Liver (tissue), 8 donors: ENCODE measurements at regions not wholly inside any gene's neighbourhood (a gene's known extent, or its start where the extent isn't known, plus 50 kb on each side); places are given as distances from the start of the nearest gene placed in this dataset.

ENCODE experiments used
- DNase-seq: peaks from one replicate; pipeline ENCODE4 v3.0.0-alpha.2; 2017; ENCODE audit warnings: low spot score
- H3K27ac ChIP-seq, 2 donors: one replicate each; pipeline ENCODE4 v1.7.0; 2013; ENCODE audit warnings: inconsistent platforms in 2 of 2, low read length in 2 of 2, control low read depth in 1 of 2, low read depth in 1 of 2, mild to moderate bottlenecking in 1 of 2
- H3K27me3 ChIP-seq, 4 donors: one replicate each; pipeline versions ENCODE4 v1.6.1 to v1.7.0; 2013; ENCODE audit warnings: low read length in 3 of 4, inconsistent platforms in 1 of 4, mild to moderate bottlenecking in 1 of 4, moderate library complexity in 1 of 4; ENCODE audit not compliant: control insufficient read depth in 4 of 4, insufficient read depth in 4 of 4
- H3K36me3 ChIP-seq, 4 donors: one replicate each; pipeline versions ENCODE4 v1.6.1 to v1.7.0; 2013; ENCODE audit warnings: low read length in 3 of 4, mild to moderate bottlenecking in 3 of 4, low read depth in 1 of 4, moderate library complexity in 1 of 4; ENCODE audit not compliant: control insufficient read depth in 4 of 4, insufficient read depth in 3 of 4
- H3K4me1 ChIP-seq, 4 donors: one replicate each; pipeline versions ENCODE4 v1.6.1 to v1.7.0; 2013; ENCODE audit warnings: low read length in 3 of 4, mild to moderate bottlenecking in 3 of 4, moderate library complexity in 1 of 4; ENCODE audit not compliant: control insufficient read depth in 4 of 4, insufficient read depth in 4 of 4
- H3K4me3 ChIP-seq, 3 donors: one replicate each; pipeline versions ENCODE4 v1.6.1 to v1.7.0; 2013; ENCODE audit warnings: low read length in 3 of 3, control low read depth in 1 of 3, low read depth in 1 of 3, mild to moderate bottlenecking in 1 of 3
- H3K9ac ChIP-seq, 2 donors: one replicate each; pipeline ENCODE4 v1.7.0; 2013; ENCODE audit warnings: low read length in 2 of 2, mild to moderate bottlenecking in 2 of 2, moderate library complexity in 2 of 2, control low read depth in 1 of 2, low read depth in 1 of 2
- H3K9me3 ChIP-seq, 4 donors: one replicate each; pipeline versions ENCODE4 v1.6.1 to v1.7.0; 2013; ENCODE audit warnings: low read length in 3 of 4; ENCODE audit not compliant: control insufficient read depth in 4 of 4
- ATF3 ChIP-seq: IDR thresholded peaks from 2 replicates; pipeline ENCODE4 v1.6.1; 2016; ENCODE audit warnings: antibody characterized with exemption
- CTCF ChIP-seq: fragments of 150-350 bp; IDR thresholded peaks from 2 replicates; pipeline ENCODE4 v1.5.1; 2017; ENCODE audit warnings: improper control_type of control experiment, low read depth, low read length; ENCODE audit not compliant: missing input control
- EGR1 ChIP-seq, 2 donors: IDR thresholded peaks; 2 replicates each; pipeline ENCODE4 v1.6.1; 2016 to 2018; ENCODE audit warnings: antibody characterized with exemption in 2 of 2, low read depth in 2 of 2
- FOXA2 ChIP-seq: IDR thresholded peaks from 2 replicates; pipeline ENCODE4 v1.6.1; 2016; ENCODE audit warnings: antibody characterized with exemption
- GABPA ChIP-seq, 2 donors: IDR thresholded peaks in 1 of 2; conservative IDR thresholded peaks in 1 of 2; 2 replicates each; pipeline ENCODE4 v1.6.1; 2016; ENCODE audit warnings: antibody characterized with exemption in 2 of 2, mild to moderate bottlenecking in 1 of 2, moderate library complexity in 1 of 2
- HNF4A ChIP-seq, 2 donors: conservative IDR thresholded peaks; 2 replicates each; pipeline ENCODE4 v1.6.1; 2016; ENCODE audit warnings: antibody characterized with exemption in 2 of 2, mild to moderate bottlenecking in 2 of 2
- HNF4G ChIP-seq: IDR thresholded peaks from 2 replicates; pipeline ENCODE4 v1.6.1; 2016; ENCODE audit warnings: antibody characterized with exemption
- JUND ChIP-seq, 2 donors: IDR thresholded peaks; 2 replicates each; pipeline ENCODE4 v1.6.1; 2016; ENCODE audit warnings: antibody characterized with exemption in 2 of 2
- MAX ChIP-seq: IDR thresholded peaks from 2 replicates; pipeline ENCODE4 v1.6.1; 2016; ENCODE audit warnings: antibody characterized with exemption
- NR2F2 ChIP-seq: IDR thresholded peaks from 2 replicates; pipeline ENCODE4 v1.6.1; 2016; ENCODE audit warnings: antibody characterized with exemption
- RAD21 ChIP-seq, 2 donors: IDR thresholded peaks; 2 replicates each; pipeline ENCODE4 v1.6.1; 2016; ENCODE audit warnings: antibody characterized with exemption in 2 of 2, mild to moderate bottlenecking in 2 of 2
- REST ChIP-seq: IDR thresholded peaks from 2 replicates; pipeline ENCODE4 v1.6.1; 2016; ENCODE audit warnings: antibody characterized with exemption, mild to moderate bottlenecking
- RXRA ChIP-seq, 2 donors: IDR thresholded peaks; 2 replicates each; pipeline ENCODE4 v1.6.1; 2017 to 2018; ENCODE audit warnings: antibody characterized with exemption in 2 of 2, mild to moderate bottlenecking in 1 of 2
- SP1 ChIP-seq: IDR thresholded peaks from 2 replicates; pipeline ENCODE4 v1.6.1; 2018; ENCODE audit warnings: antibody characterized with exemption, mild to moderate bottlenecking
- TAF1 ChIP-seq: conservative IDR thresholded peaks from 2 replicates; pipeline ENCODE4 v1.6.1; 2016; ENCODE audit warnings: antibody characterized with exemption, mild to moderate bottlenecking
- YY1 ChIP-seq: IDR thresholded peaks from 2 replicates; pipeline ENCODE4 v1.6.1; 2016; ENCODE audit warnings: antibody characterized with exemption, mild to moderate bottlenecking
- WGBS: extraction: QIAGEN DNeasy Blood & Tissue Kit; methylation state at CpG from one replicate; pipeline ENCODE4 v1.1.7; 2013; 5-methylcytosine and 5-hydroxymethylcytosine counted together
- TF ChIP-seq, protein P1 (sequence below): IDR thresholded peaks from 2 replicates; pipeline ENCODE4 v1.6.1; 2016; ENCODE audit warnings: antibody characterized with exemption
- donor health status: healthy.
- donor health status: healthy.
- donor health status: healthy.
- donor health status: healthy.
- donor health status: healthy.

DNA sequence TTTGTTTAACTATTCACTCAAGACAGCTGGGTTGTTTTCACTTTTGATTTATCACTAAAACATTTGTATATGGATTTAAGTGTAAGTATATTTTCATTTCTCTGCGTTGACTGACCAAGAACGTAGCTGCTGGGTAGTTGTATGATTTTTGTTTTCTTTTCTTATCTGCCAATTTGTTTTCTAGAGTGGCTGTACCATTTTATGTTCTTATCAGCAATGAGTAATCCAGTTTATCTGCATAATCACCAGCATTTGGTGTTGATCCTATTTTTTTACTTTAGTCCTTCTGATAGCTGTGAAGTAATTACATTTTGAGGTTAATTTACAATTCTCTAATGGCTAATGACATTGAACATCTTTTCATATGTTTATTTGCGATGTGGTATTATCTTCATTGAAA, 1178.4 kb upstream of the TMEFF2 start (continued):
- TF ChIP-seq CTCF (no peak), ATF3 (no peak), GABPA (IDR thresholded peaks at IDR 0.05 in 1 of 2, conservative IDR thresholded peaks at IDR 0.05 in 1 of 2) (no peak), NR2F2 (no peak), JUND (IDR thresholded peaks at IDR 0.05) (no peak), RXRA (IDR thresholded peaks at IDR 0.05) (no peak)

DNA sequence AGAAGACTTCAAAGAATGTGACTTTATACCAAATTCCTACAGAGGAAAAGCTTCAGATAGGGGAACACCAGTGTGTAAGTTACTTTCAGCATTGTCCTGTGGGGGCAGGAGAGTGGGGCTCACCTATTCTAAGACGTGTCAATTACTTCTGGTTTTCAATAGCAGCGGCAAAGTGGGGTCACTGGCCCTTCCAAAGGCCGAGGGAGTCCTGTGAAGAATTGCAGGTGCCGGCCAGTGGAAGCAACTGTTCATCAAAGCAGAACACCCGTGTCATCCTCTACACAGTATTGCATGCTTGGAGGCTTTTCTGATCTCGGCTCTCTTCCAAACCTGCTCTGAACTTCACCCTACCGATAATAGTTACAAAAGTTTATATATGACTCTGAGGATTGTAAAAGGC, 1176.5 kb upstream of the TMEFF2 start:
- no peaks in the 10 kb centered on the region for H3K27me3 ChIP-seq
- TF ChIP-seq TAF1 (no peak), CTCF (no peak), YY1 (no peak), EGR1 (IDR thresholded peaks at IDR 0.05; ENCODE audit: low read depth in 2 of 2) (no peak), SP1 (no peak), GABPA (IDR thresholded peaks at IDR 0.05 in 1 of 2, conservative IDR thresholded peaks at IDR 0.05 in 1 of 2) (no peak), RAD21 (IDR thresholded peaks at IDR 0.05) (no peak), ATF3 (no peak)
- TF ChIP-seq, protein P1, sequence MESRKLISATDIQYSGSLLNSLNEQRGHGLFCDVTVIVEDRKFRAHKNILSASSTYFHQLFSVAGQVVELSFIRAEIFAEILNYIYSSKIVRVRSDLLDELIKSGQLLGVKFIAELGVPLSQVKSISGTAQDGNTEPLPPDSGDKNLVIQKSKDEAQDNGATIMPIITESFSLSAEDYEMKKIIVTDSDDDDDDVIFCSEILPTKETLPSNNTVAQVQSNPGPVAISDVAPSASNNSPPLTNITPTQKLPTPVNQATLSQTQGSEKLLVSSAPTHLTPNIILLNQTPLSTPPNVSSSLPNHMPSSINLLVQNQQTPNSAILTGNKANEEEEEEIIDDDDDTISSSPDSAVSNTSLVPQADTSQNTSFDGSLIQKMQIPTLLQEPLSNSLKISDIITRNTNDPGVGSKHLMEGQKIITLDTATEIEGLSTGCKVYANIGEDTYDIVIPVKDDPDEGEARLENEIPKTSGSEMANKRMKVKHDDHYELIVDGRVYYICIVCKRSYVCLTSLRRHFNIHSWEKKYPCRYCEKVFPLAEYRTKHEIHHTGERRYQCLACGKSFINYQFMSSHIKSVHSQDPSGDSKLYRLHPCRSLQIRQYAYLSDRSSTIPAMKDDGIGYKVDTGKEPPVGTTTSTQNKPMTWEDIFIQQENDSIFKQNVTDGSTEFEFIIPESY = no peak
- H3K9me3 ChIP-seq = no peaks in the 10 kb centered on the region
- H3K4me3 ChIP-seq = no peak overlapping the region
- no peaks in the 10 kb centered on the region for H3K4me1 ChIP-seq
- no peaks in the 10 kb centered on the region for H3K36me3 ChIP-seq
- DNase-seq = no peak
- H3K27ac ChIP-seq = no peak overlapping the region
- H3K9ac ChIP-seq = no peak overlapping the region
- 84% methylated on average over 7 of the region's 7 CpGs for WGBS

DNA sequence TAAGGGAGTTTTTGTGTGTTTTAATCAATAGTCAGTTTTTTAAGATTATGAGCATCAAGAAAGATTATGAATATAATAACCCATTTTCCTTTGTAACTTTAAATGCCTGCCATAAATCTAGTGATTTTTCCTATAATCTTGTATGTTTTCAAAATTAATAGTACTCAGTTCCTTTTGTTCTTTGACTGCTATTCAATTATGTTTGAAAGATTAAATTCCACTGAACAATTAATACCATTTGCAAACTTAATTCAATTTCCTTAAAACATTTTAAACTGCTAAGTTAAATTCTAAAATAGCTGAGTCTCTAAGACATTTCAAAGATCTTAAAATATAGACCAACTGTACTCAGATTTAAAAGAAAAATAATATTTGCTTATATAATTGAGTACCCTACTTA, 1173.9 kb upstream of the TMEFF2 start:
- Histone ChIP-seq H3K4me3 (no peak overlapping the region), H3K4me1 (no peaks in the 10 kb centered on the region), H3K9ac (no peak overlapping the region), H3K36me3 (no peaks in the 10 kb centered on the region), H3K9me3 (no peaks in the 10 kb centered on the region), H3K27me3 (no peaks in the 10 kb centered on the region), H3K27ac (no peak overlapping the region)
- no peak for DNase-seq
- TF ChIP-seq YY1 = no peak
- TF ChIP-seq EGR1 (IDR thresholded peaks at IDR 0.05; ENCODE audit: low read depth in 2 of 2) = no peak
- no peak for TF ChIP-seq RXRA (IDR thresholded peaks at IDR 0.05)
- TF ChIP-seq HNF4G = no peak
- TF ChIP-seq ATF3 = no peak
- no peak for TF ChIP-seq MAX
- no peak for TF ChIP-seq HNF4A (conservative IDR thresholded peaks at IDR 0.05)
- no peak for TF ChIP-seq SP1
- no peak for TF ChIP-seq REST
- no peak for TF ChIP-seq FOXA2
- no peak for TF ChIP-seq GABPA (IDR thresholded peaks at IDR 0.05 in 1 of 2, conservative IDR thresholded peaks at IDR 0.05 in 1 of 2)
- TF ChIP-seq TAF1 = no peak
- TF ChIP-seq, protein P1 = no peak
- TF ChIP-seq RAD21 (IDR thresholded peaks at IDR 0.05) = no peak
- no peak for TF ChIP-seq JUND (IDR thresholded peaks at IDR 0.05)
